HG03432 (cell line): ENCODE measurements at regions not wholly inside any gene's neighbourhood (a gene's known extent, or its start where the extent isn't known, plus 50 kb on each side); places are given as distances from the start of the nearest gene placed in this dataset.

Experiments
- ATAC-seq: cut with Tn5 transposase; IDR thresholded peaks from one replicate; pipeline ENCODE4 v1.9.1; 2021; ENCODE audit warnings: mild to moderate bottlenecking, moderate library complexity; ENCODE audit not compliant: unreplicated experiment

DNA sequence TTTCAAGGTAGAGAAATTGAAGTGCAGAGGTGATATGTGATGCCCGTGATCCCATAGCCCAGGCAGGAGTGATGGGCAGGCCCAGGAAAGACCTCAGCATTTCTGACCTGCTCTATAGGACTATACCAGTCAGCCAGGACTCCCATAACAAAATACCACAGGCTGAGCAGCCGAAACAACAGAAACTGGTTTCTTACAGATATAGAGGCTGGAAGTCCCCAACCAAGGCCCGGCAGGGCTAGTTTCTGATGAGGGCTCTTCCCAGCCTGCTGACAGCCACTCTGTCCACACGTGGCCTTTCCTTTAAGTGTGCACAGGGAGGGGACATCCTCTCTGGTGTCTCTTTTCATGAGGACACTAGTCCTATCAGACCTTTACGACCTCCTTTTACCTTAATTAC lies 104.2 kb upstream of the AGAP1 start:
- no peak for ATAC-seq

DNA sequence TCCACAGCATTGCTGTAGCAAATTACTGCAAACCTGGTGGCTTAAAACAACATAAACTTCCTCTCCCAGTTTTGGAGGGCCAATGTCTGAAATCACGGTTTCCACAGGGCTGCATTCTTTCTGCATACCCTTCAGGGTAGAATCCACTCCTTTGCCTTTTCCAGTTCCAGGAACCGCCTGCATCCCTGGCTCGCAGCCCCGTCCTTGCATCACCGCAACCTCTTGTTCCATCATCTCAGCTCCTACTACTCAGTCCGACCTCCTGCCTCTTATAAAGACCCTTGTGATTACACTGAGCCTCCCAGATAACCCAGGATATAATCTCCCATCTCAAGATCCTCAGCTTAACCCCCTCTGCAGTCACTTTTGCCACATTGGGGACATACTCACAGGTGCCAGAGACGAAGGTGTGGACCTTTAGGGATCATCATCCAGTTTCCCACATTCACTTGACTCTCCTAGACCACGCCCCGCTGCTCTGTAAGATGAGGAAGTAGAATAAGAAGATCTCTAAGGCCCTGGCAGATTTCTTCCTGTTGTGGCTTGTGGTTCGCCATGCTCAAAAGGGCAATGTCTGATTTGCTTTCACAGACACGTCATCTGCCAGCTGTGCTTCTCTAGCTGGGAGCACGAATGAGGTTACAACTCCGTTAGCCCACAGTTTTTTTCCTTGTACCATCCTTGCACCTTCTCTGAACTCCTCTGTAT lies 103.6 kb upstream of the AGAP1 start:
- peak; percentile 72 for ATAC-seq

DNA sequence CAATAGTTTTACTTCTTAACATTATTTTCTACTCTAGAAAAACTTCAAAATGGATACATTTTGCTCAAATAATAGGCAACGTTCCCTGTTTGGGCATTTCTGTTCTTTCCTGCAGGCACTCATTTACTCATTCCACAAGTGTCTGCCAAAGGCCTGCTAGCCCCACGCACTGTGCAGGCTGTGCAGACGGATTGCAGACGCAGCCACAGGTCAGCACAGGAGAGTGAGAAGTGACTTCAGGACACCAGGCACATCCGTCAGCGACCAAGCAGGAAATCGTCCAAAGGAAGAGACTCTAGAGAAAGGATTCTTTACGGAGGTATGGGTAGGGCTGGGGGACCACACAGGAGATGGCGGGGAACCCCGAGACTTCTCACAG lies 103.0 kb upstream of the AGAP1 start:
- ATAC-seq = no peak

DNA sequence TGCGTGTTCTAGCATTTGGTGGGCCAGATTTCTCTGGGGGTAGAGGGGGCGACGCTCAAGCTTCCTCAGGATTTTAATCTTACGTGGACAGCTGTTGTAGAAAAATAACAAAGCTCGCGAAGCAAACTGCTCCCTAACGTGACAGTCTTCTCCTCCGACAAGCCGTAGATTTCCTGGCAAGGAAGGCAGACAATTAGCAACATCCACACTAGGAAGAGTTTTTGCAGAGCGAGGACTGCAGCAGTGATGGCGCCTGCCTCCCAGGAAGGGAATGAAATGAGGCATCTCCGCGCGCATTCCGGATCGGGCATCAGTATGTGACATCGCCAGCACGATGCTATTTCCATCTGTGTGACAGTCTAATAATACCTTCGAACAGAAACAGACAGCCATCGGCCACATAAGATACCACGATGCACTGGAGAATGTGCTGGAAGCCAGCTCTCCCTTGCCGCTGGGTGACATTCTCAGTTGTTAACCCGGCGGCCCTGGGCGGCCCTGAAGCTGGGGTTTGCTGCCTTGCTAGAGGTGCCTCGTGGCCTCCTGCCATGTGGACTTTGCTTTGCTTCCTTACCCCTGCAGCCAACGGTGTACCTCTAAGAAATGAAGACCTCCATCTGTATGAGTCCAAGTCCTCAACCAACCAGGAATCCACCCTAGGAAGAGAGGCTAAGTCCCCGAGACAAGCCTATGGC lies 101.8 kb upstream of the AGAP1 start:
- no peak for ATAC-seq

GRCh38 chr2:235394278-235394828 lies 99.5 kb upstream of the AGAP1 start:
- no peak for ATAC-seq

DNA sequence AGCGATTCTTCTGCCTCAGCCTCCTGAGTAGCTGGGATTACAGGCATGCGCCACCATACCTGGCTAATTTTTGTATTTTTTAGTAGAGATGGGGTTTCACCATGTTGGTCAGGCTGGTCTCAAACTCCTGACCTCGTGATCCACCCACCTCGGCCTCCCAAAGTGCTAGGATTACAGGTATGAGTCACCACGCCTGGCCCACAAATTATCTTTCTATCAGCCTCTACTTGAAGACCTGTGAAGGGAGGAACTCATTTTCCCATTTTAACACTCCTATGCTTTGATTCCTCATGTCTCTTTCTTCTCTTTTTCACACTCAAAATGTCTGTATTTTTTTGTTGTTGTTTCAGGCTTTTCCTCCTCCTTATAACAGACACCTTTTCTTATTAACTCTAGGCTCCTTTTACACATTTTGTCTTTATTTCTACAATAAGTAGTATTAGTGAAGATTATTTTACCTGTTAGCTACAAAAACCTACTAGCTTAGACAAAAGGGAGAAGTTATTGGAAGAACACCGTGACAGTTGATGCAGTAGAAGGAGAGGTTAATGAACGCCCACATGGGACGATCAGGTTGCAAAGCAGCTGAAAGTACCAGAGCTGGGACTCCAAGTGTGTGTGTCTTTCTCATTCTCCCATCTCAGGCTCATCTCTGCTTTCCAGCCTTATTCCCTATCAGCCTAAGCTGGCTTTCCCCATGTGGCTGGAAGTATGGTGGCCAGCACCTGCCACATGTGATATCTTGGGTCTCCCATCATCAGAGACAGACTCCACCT lies 97.6 kb upstream of the AGAP1 start:
- ATAC-seq = no peak

- ATAC-seq = no peak
These were observed 95.5 kb upstream of the AGAP1 start for GRCh38 chr2:235398321-235398720.

DNA sequence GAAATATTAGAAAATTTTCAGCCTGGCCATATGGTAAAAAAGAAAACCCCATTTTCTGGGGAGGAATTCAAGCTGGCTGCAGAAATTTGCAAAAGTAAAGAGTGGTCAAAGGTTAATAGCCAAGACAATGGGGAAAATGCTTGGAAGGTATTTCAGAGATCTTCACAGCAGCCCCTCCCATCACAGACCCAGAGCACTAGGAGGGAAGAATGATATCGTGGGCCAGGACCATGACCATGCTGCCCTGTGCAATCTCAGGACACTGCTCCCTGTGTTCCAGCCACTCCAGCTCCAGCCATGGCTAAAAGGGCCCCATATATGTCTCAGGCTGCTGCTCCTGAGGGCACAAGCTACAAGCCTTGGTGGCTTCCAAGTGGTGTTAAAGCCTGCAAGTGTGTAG lies 93.9 kb upstream of the AGAP1 start:
- ATAC-seq = no peak

- ATAC-seq = no peak
These were observed 91.4 kb upstream of the AGAP1 start for GRCh38 chr2:235402422-235402821.

DNA sequence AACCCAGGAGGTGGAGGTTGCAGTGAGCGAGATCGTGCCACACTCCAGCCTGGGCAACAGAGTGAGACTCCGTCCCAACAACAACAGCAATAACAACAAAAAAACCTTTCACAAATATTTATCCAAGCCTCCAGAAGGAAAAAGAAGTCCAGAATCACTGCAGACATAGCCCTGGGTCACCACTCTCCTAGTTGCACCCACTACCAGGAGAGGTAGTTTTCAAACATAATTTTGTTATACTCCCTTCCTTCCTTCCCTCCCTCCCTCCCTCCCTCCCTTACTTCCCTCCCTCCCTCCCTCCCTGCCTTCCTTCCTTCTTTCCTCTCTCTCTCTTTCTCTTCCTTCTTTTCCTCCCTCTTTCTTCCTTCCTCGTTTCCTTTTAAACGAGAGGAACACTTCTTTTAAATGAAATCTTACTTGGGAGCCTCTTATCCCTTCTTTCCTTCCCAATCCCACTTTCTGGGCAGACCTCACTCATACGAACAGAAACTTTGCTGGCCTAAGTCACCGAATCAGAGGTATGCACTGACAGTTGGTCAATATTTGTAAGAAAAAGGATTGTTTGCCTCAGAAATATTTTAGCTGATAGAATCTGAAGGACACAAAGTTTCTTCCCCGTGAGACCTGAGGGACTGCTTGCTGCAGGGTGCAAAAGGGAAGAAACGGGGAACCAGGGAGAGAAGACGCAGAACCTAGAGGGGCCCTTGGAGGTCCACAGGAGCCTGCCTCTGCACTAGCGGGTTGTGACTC lies 88.1 kb upstream of the AGAP1 start:
- no peak for ATAC-seq

DNA sequence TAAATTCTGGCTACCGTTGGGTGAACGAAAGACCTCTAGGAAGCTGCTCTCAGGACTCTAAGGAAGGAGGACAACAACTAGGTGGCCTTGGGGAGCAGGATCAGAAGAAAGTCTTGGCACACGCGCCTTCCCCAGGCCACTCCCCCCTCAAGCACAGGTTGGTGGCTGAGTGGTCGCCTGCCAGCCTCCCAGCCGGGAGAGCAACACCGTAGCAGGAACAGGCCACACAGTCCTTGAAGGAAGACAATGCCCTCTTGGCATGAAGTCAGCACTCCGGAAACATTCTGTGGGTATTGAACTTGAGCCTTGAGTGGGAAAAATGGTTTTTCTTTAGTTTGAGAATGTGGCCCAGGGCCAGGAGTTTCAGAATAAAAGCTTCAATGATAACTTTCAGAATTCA lies 87.4 kb upstream of the AGAP1 start:
- ATAC-seq = no peak

DNA sequence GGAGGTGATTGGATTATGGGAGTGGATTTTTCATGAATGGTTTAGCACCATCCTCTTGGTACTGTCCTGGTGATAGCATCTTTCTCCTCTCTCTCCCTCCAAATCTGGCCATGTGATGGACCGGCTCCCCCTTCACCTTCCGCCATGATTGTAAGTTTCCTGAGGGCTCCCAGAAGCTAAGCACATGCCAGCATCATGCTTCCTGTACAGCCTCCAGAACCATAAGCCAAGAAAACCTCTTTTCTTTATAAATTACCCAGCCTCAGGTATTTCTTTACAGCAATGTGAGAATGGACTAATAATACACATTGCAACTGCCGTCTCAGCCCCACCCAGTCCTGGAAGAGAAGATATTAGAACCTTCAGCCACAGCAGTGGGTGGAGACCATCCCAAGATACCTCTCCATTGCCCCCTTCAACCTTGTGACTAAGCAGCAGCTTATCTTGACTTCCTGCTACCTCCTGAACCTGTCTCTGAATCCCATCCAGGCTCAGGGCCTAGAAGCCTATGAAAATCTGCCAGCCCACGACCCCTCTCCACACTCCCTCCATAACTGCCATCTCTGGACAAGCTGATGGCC lies 81.8 kb upstream of the AGAP1 start:
- no peak for ATAC-seq

DNA sequence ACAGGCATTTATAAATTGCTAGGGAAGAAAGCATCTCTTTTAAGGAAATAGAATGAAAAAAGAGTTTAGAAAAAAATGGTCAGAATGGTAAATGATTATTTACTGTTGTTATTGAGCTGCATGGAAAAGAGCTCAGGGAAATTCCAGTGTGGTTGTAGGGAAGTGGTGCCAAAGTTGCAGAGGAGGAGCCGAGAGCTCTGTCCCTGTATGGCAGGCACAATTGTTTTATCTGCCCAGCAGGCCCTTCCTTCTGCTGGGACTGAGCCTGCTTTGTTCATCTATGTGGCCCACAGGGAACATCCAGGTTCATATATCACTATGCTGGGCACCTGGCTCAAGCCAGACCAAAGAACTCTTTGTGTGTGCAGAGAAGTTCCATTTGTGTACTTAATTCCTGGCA lies 80.8 kb upstream of the AGAP1 start:
- ATAC-seq = no peak

- no peak for ATAC-seq
These were observed 79.4 kb upstream of the AGAP1 start for GRCh38 chr2:235414422-235414821.

DNA sequence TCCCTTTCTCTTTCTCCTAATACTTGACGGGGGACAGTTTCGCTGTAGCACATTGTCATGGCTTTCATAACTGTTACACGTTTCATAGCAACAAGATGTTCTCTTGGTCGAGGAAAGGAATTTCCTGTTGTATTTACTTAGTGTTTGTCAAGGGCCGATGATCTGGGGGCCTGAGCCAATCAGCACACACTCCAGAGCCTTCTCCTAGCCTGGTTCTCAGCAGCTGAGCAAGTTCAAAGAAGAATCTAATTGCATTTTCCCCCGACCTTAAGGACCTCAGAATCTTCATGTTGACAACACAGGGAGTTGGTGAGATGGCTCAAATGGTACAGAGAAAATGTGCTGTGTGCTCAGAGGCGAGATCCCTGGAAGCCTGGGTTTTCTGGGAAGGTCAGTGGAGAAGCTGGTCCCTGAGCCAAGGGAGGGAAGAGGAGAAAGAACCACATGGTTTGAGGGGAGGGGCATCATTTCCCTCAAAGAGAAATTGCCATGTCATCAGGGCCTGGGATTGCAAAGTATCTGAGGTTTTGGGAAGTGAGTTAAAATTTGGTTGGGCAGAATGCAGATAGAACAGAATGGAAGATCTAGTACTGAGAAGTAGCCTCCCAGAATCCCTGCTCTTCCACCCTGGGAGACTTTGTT lies 76.9 kb upstream of the AGAP1 start:
- no peak for ATAC-seq

GRCh38 chr2:235418918-235419317 lies 74.9 kb upstream of the AGAP1 start:
- no peak for ATAC-seq

- ATAC-seq = no peak
These were observed 73.8 kb upstream of the AGAP1 start for GRCh38 chr2:235419996-235420395.

DNA sequence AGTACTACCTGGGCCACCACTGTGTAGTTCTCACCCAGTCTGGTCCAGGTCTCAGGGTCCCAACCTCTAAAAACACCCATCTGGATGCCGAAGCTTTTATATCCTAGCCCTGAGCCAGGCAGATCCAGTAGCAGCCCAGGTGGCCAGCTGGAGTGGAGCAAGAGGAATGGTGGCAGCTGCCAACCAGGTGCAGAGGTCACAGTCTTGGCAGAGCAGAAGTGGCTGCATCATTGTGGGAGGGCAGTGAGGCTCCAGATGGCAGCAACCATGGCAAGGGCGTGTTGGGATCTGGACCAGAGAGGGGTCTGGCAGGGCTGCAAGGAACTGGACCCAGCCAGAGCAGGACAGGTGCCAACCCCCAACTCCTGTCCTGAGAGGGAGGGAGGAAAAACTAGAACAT lies 72.2 kb upstream of the AGAP1 start:
- no peak for ATAC-seq

DNA sequence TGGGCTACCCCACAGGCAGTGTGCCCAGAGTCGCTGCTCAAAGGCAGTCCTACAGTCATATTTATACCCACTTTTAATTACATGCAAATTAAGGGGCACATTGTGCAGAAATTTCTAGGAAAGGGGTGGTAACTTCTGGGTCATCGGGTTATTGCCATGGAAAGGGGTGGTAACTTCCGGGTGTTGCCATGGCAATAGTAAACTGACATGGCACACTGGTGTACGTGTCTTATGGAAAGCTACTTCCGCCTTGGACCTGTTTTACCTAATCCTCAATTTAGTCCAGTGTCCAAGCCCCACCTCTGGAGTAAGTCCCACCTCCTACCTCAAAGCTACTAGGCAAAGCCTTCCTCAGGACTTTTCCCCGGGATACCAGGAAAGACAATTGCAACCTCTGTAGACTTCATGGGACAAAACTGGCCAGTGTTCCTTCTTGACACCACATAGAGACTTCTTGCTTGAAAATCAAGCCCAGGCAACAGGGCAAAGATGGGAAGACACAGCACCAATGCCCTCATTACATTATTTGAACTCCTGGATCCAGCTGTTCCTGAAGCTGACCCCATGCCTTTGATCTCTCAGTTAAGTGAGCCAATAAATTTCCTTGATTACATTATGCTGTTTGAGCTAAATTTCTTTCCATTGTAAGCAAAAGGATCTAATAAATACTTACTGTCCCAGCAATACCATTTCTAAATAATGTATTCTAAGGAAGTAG lies 63.3 kb upstream of the AGAP1 start:
- no peak for ATAC-seq
